Esophagus muscularis mucosa (tissue), 4 donors: ENCODE measurements at regions not wholly inside any gene's neighbourhood (a gene's known extent, or its start where the extent isn't known, plus 50 kb on each side); places are given as distances from the start of the nearest gene placed in this dataset.

Experiments used
- CTCF ChIP-seq, 3 experiments: fragments of 200-600 bp in 2 of 3; fragments of 450-650 bp in 1 of 3; sonication (generic) in 2 of 3; IDR thresholded peaks; one replicate each; pipeline ENCODE4 v1.5.1; 2017 to 2019; ENCODE audit warnings: antibody characterized with exemption in 3 of 3, mild to moderate bottlenecking in 2 of 3, moderate library complexity in 1 of 3
- EP300 ChIP-seq: sonication (generic); formaldehyde crosslinking; IDR thresholded peaks from one replicate; pipeline ENCODE4 v1.6.1; 2017; ENCODE audit warnings: antibody characterized with exemption
- POLR2A ChIP-seq: fragments of 450-650 bp; IDR thresholded peaks from one replicate; pipeline ENCODE4 v1.6.1; 2017; ENCODE audit warnings: antibody characterized with exemption, moderate library complexity, mild to moderate bottlenecking, low read depth

DNA sequence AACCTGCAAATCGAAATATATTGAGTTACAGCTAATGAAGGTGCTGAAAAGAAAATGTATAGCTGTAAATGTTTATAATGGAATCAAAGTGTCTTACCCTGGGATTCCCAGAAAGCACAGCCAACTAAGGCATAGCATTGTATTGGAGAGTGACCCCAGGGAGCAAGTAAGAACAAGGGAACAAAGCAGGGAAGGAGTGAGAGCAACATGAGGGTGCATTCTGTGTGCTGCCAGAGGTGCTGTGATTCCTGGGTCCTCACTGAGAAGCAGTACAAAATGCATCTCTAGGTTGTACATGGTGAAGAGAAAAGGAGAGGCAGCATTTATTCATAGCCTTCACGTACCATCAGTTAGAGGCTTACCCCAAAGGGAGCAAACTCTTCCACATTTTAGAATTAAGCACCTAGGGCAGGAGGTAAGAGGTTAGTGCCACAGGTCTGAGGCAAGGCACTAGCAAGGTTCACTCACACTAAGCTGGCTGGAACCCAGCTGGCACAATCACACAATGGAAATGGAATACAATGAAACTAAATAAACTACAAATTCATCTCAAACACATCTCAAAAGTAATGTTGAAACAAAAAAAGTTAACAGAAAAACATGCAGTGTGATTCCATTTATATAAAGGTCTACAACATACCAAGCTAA is 151.5 kb upstream of the C2CD4B start:
- TF ChIP-seq POLR2A = no peak
- TF ChIP-seq CTCF (IDR thresholded peaks at IDR 0.05) = no peak
- TF ChIP-seq EP300 = no peak
